H1 (cell line): ENCODE measurements at regions not wholly inside any gene's neighbourhood (a gene's known extent, or its start where the extent isn't known, plus 50 kb on each side); places are given as distances from the start of the nearest gene placed in this dataset.

Experiments
- CTCF ChIA-PET: fragments of 300-600 bp; sonication (Branson Sonifier 250); formaldehyde crosslinking; loops from one replicate; lab custom pipeline; 2021; ENCODE audit not compliant: partially characterized antibody; lab: Charles Lee
- POLR2A ChIA-PET: fragments of 300-600 bp; sonication (Branson Sonifier 250); formaldehyde crosslinking; loops from one replicate; lab custom pipeline; 2021; ENCODE audit warnings: inconsistent platforms; ENCODE audit not compliant: partially characterized antibody; lab: Charles Lee
- DNase-seq, 2 experiments: peaks; one replicate each; pipeline versions ENCODE4 v3.0.0 to v3.0.0-alpha.2; 2010 to 2022; ENCODE audit warnings: low spot score in 2 of 2, low read depth in 1 of 2, mixed read lengths in 1 of 2
- FAIRE-seq: peaks from 2 replicates; lab custom pipeline; 2011; peaks lifted over from hg19 to GRCh38; lab: Jason Lieb, UNC
- H2AFZ ChIP-seq: 2 replicates; pipeline ENCODE4 v1.8.1; 2012; ENCODE audit warnings: low read length, inconsistent platforms
- H2AK5ac ChIP-seq: 2 replicates; pipeline ENCODE4 v1.6.1; 2013; ENCODE audit warnings: low read depth, low read length
- H2BK120ac ChIP-seq: replicated peaks from 2 replicates; pipeline ENCODE3; 2013; ENCODE audit warnings: low read depth, low read length, inconsistent platforms
- H2BK12ac ChIP-seq: 2 replicates; pipeline ENCODE4 v1.6.1; 2013; ENCODE audit warnings: low read depth, low read length
- H2BK15ac ChIP-seq: 2 replicates; pipeline ENCODE4 v1.6.1; 2013; ENCODE audit warnings: low read length
- H2BK20ac ChIP-seq: 2 replicates; pipeline ENCODE4 v1.6.1; 2013; ENCODE audit warnings: low read length
- H2BK5ac ChIP-seq: 2 replicates; pipeline ENCODE4 v1.6.1; 2013; ENCODE audit warnings: low read depth, low read length
- H3K14ac ChIP-seq: 2 replicates; pipeline ENCODE4 v1.6.1; 2013; ENCODE audit warnings: inconsistent platforms; ENCODE audit not compliant: insufficient read length
- H3K18ac ChIP-seq: 2 replicates; pipeline ENCODE4 v1.6.1; 2013; ENCODE audit warnings: low read length; ENCODE audit errors: extremely low read depth
- H3K23ac ChIP-seq: 2 replicates; pipeline ENCODE4 v1.6.1; 2013; ENCODE audit warnings: inconsistent platforms; ENCODE audit not compliant: insufficient read length
- H3K23me2 ChIP-seq: 2 replicates; pipeline ENCODE4 v1.6.1; 2013; ENCODE audit warnings: low read depth, low read length
- H3K27ac ChIP-seq: 2 replicates; pipeline ENCODE4 v1.6.1; 2011; ENCODE audit warnings: low read depth, low read length, inconsistent platforms
- H3K27me3 ChIP-seq, 4 experiments: replicated peaks in 1 of 4; 1 replicate in 1 of 4; 2 replicates in 3 of 4; pipeline versions ENCODE4 v1.6.1 to v1.8.1; 2011 to 2013; ENCODE audit warnings: low read length in 3 of 4, mild to moderate bottlenecking in 3 of 4, inconsistent platforms in 2 of 4, mixed read lengths in 2 of 4, moderate library complexity in 1 of 4; ENCODE audit not compliant: control insufficient read depth in 3 of 4, insufficient read depth in 3 of 4; ENCODE audit errors: extremely low read depth in 1 of 4
- H3K36me3 ChIP-seq, 4 experiments: 2 replicates each; pipeline versions ENCODE4 v1.6.1 to v1.8.1; 2011 to 2013; ENCODE audit warnings: mild to moderate bottlenecking in 4 of 4, low read length in 3 of 4, moderate library complexity in 2 of 4, control low read depth in 1 of 4, inconsistent platforms in 1 of 4; ENCODE audit not compliant: insufficient read depth in 4 of 4, control insufficient read depth in 2 of 4
- H3K4ac ChIP-seq: replicated peaks from 2 replicates; pipeline ENCODE3; 2013; ENCODE audit warnings: low read length, low read depth, mixed read lengths, inconsistent platforms; ENCODE audit not compliant: insufficient read length
- H3K4me1 ChIP-seq, 4 experiments: replicated peaks in 1 of 4; 1 replicate in 1 of 4; 2 replicates in 3 of 4; pipeline versions ENCODE4 v1.6.1 to v1.8.1; 2011 to 2013; ENCODE audit warnings: low read length in 3 of 4, inconsistent platforms in 2 of 4, mixed read lengths in 1 of 4; ENCODE audit not compliant: insufficient read depth in 4 of 4, control insufficient read depth in 3 of 4
- H3K4me2 ChIP-seq, 2 experiments: 2 replicates each; pipeline versions ENCODE4 v1.6.1 to v1.8.1; 2011 to 2013; ENCODE audit warnings: low read depth in 2 of 2, low read length in 2 of 2, control low read depth in 1 of 2, inconsistent platforms in 1 of 2, mild to moderate bottlenecking in 1 of 2; ENCODE audit not compliant: insufficient read depth in 1 of 2
- H3K4me3 ChIP-seq, 4 experiments: fragments of 200-600, 300-600 bp in 1 of 4; sonication (generic), shearing (Covaris generic), sonication (Bioruptor Twin) in 1 of 4; 2 replicates each; pipeline versions ENCODE4 v1.5.1 to v1.8.1; 2011 to 2016; ENCODE audit warnings: low read length in 4 of 4, low read depth in 3 of 4, control low read depth in 2 of 4, inconsistent platforms in 2 of 4, mild to moderate bottlenecking in 2 of 4, mixed read lengths in 1 of 4, moderate library complexity in 1 of 4; ENCODE audit not compliant: insufficient read depth in 2 of 4; ENCODE audit errors: extremely low read depth in 1 of 4
- H3K56ac ChIP-seq: replicated peaks from 2 replicates; pipeline ENCODE3; 2013; ENCODE audit warnings: low read depth, mild to moderate bottlenecking, mixed read lengths, low read length, inconsistent platforms; ENCODE audit not compliant: insufficient read length
- H3K79me1 ChIP-seq: 2 replicates; pipeline ENCODE4 v1.6.1; 2013; ENCODE audit warnings: low read depth, low read length, control low read depth
- H3K79me2 ChIP-seq, 2 experiments: 2 replicates each; pipeline versions ENCODE4 v1.6.1 to v1.8.1; 2012 to 2013; ENCODE audit warnings: low read length in 2 of 2, mild to moderate bottlenecking in 2 of 2, inconsistent platforms in 1 of 2; ENCODE audit not compliant: insufficient read depth in 2 of 2, control insufficient read depth in 1 of 2
- H3K9ac ChIP-seq, 4 experiments: replicated peaks in 1 of 4; 1 replicate in 1 of 4; 2 replicates in 3 of 4; pipeline versions ENCODE4 v1.6.1 to v1.8.1; 2011 to 2013; ENCODE audit warnings: low read depth in 3 of 4, low read length in 3 of 4, control low read depth in 2 of 4, mild to moderate bottlenecking in 2 of 4, moderate library complexity in 2 of 4, inconsistent platforms in 1 of 4; ENCODE audit errors: extremely low read depth in 1 of 4
- H3K9me3 ChIP-seq, 2 experiments: 2 replicates each; pipeline versions ENCODE4 v1.6.1 to v1.8.1; 2012 to 2013; ENCODE audit warnings: mild to moderate bottlenecking in 2 of 2, moderate library complexity in 2 of 2, control low read depth in 1 of 2, inconsistent platforms in 1 of 2, low read depth in 1 of 2, low read length in 1 of 2, mixed read lengths in 1 of 2; ENCODE audit not compliant: insufficient read depth in 2 of 2
- H4K20me1 ChIP-seq, 2 experiments: replicated peaks in 1 of 2; 2 replicates each; pipeline versions ENCODE3 to v1.8.1; 2011 to 2013; ENCODE audit warnings: inconsistent platforms in 2 of 2, low read length in 2 of 2, mild to moderate bottlenecking in 1 of 2; ENCODE audit not compliant: insufficient read depth in 2 of 2, control insufficient read depth in 1 of 2
- H4K5ac ChIP-seq: 2 replicates; pipeline ENCODE4 v1.6.1; 2013; ENCODE audit warnings: low read length, low read depth, mixed read lengths, inconsistent platforms; ENCODE audit not compliant: insufficient read length
- H4K8ac ChIP-seq: 2 replicates; pipeline ENCODE4 v1.8.0; 2013; ENCODE audit warnings: mild to moderate bottlenecking, moderate library complexity, low read length, inconsistent platforms; ENCODE audit not compliant: insufficient read depth; ENCODE audit errors: extremely low read depth
- H4K91ac ChIP-seq: replicated peaks from 2 replicates; pipeline ENCODE3; 2013; ENCODE audit warnings: low read length, mixed read lengths, inconsistent platforms; ENCODE audit not compliant: insufficient read length
- BRCA1 ChIP-seq: IDR thresholded peaks from 2 replicates; pipeline ENCODE4 v1.6.1; 2012; ENCODE audit warnings: low read depth, low read length, improper control_type of control experiment
- CBX5 ChIP-seq: fragments of 300-800, 300-1000 bp; sonication (generic); IDR thresholded peaks from 2 replicates; pipeline ENCODE4 v1.7.1; 2016; ENCODE audit warnings: antibody characterized with exemption, low read length, low read depth
- CHD2 ChIP-seq: IDR thresholded peaks from 2 replicates; pipeline ENCODE4 v1.6.1; 2012; ENCODE audit warnings: low read length, improper control_type of control experiment
- POU5F1 ChIP-seq: IDR thresholded peaks from 2 replicates; pipeline ENCODE4 v1.6.1; 2011; ENCODE audit warnings: low read depth, mild to moderate bottlenecking, low read length, moderate library complexity
- RAD21 ChIP-seq, 2 experiments: IDR thresholded peaks in 1 of 2; conservative IDR thresholded peaks in 1 of 2; 2 replicates each; pipeline ENCODE4 v1.6.1; 2011; ENCODE audit warnings: low read depth in 2 of 2, low read length in 2 of 2, improper control_type of control experiment in 1 of 2, inconsistent platforms in 1 of 2, mild to moderate bottlenecking in 1 of 2, moderate library complexity in 1 of 2
- RNF2 ChIP-seq: fragments of 200-900, 300-1000 bp; sonication (generic); IDR thresholded peaks from 2 replicates; pipeline ENCODE4 v1.7.1; 2016; ENCODE audit warnings: borderline replicate concordance, low read depth, mild to moderate bottlenecking, antibody characterized with exemption, low read length; ENCODE audit not compliant: poor library complexity, severe bottlenecking; ENCODE audit errors: missing control alignments
- SIX5 ChIP-seq: IDR thresholded peaks from 2 replicates; pipeline ENCODE4 v1.6.1; 2011; ENCODE audit warnings: mild to moderate bottlenecking, low read depth, low read length
- TBP ChIP-seq: IDR thresholded peaks from 2 replicates; pipeline ENCODE4 v1.6.1; 2011; ENCODE audit warnings: low read depth, low read length, improper control_type of control experiment
- WGBS, 2 experiments: shearing (Covaris generic) in 1 of 2; methylation state at CpG; one replicate each; pipeline versions ENCODE4 v1.1.6 to v1.1.7; 2013 to 2015; ENCODE audit warnings: low lambda C conversion rate in 2 of 2, mixed read lengths in 2 of 2, inconsistent platforms in 1 of 2, low coverage in 1 of 2, missing lambda C conversion rate in 1 of 2; ENCODE audit not compliant: insufficient replicate concordance in 2 of 2, insufficient coverage in 1 of 2, insufficient read length in 1 of 2; ENCODE audit errors: extremely low coverage in 1 of 2, missing lambda C conversion rate in 1 of 2; 5-methylcytosine and 5-hydroxymethylcytosine counted together
- TF ChIP-seq, protein P1 (sequence below): IDR thresholded peaks from 2 replicates; pipeline ENCODE4 v1.6.1; 2012; ENCODE audit warnings: inconsistent platforms

DNA sequence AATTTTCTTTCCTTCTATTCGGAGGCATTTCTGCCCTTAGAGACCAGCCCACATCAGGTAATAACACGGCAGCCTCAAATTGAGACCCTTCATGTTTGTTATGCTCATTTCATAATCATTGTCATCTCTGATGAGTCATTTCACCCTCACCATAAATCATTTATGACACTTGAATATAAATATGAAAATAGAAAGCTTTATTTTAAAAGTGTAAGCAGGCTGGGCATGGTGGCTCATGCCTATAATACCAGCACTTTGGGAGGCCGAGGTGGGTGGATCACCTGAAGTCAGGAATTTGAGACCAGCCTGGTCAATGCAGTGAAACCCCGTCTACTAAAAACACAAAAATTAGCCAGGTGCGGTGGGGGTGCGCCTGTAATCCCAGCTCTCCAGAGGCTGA lies 57.4 kb upstream of the EGFR start:
- Histone ChIP-seq H2AFZ (no peak overlapping the region), H3K14ac (no peak overlapping the region), H2BK15ac (no peak overlapping the region), H2BK5ac (no peak overlapping the region), H2BK12ac (no peak overlapping the region), H3K4ac (no peak overlapping the region), H4K20me1 (no peaks in the 10 kb centered on the region), H3K36me3 (no peaks in the 10 kb centered on the region), H2AK5ac (no peak overlapping the region), H2BK120ac (no peak overlapping the region), H2BK20ac (no peak overlapping the region), H3K23me2 (no peaks in the 10 kb centered on the region), H3K79me1 (no peaks in the 10 kb centered on the region), H4K8ac (no peak overlapping the region), H3K4me2 (no peak overlapping the region), H3K79me2 (no peaks in the 10 kb centered on the region), H4K5ac (no peak overlapping the region), H3K27me3 (no peaks in the 10 kb centered on the region), H3K4me3 (no peak overlapping the region), H3K27ac (no peak overlapping the region), H4K91ac (no peak overlapping the region), H3K4me1 (no peaks in the 10 kb centered on the region), H3K18ac (no peak overlapping the region), H3K23ac (no peak overlapping the region), H3K56ac (no peak overlapping the region), H3K9me3 (no peaks in the 10 kb centered on the region), H3K9ac (no peak overlapping the region)
- ChIA-PET POLR2A (no interaction called here), CTCF (interaction anchor here (1.0 kb wide), 1 partner anchor 33 kb away, joined by 3 read pairs; no protein-coding TSS in a partner anchor)
- DNase-seq (no peak), FAIRE-seq (no peak)
- TF ChIP-seq BRCA1 (no peak), CHD2 (no peak), SIX5 (no peak), CBX5 (no peak), RNF2 (no peak), POU5F1 (no peak), RAD21 (IDR thresholded peaks at IDR 0.05 in 1 of 2, conservative IDR thresholded peaks at IDR 0.05 in 1 of 2; ENCODE audit: low read depth in 2 of 2, low read length in 2 of 2) (no peak), TBP (no peak)
- TF ChIP-seq, protein P1, sequence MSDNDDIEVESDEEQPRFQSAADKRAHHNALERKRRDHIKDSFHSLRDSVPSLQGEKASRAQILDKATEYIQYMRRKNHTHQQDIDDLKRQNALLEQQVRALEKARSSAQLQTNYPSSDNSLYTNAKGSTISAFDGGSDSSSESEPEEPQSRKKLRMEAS, result no peak
- WGBS, 2 experiments, result 93% methylated on average over 6 of the region's 6 CpGs; no CpG with 5 or more reads in 1 of the 2 experiments
